GM10266 (cell line): ENCODE measurements at regions not wholly inside any gene's neighbourhood (a gene's known extent, or its start where the extent isn't known, plus 50 kb on each side); places are given as distances from the start of the nearest gene placed in this dataset.

Experiments used
- DNase-seq: peaks from one replicate; pipeline ENCODE4 v3.0.0; 2012; ENCODE audit errors: extremely low spot score
- TF ChIP-seq, protein P1 (sequence below): IDR thresholded peaks from 2 replicates; pipeline ENCODE4 v1.5.1; 2012; ENCODE audit warnings: mild to moderate bottlenecking, low read depth; ENCODE audit not compliant: control insufficient read depth, insufficient read depth; ENCODE audit errors: missing control alignments

DNA sequence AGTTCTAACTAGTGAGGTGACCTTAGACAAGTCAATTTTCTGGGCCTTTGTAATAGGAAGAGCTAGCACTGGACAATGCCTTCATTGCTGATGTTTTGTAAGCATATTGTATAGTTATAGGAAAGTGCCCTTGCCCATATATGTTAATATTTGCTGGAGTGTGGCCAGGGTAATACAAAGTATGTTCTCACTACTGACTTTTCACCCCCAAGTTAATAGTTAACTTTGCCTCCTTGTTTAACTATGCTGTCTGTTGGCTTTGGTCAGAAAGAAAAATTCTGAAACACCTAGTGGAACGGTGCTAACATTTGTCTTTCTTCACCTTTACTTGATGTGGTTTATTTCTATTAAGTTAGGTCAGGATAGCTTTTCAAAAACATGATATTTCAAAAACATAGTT lies 287.4 kb upstream of the CTNNB1 start:
- TF ChIP-seq, protein P1, sequence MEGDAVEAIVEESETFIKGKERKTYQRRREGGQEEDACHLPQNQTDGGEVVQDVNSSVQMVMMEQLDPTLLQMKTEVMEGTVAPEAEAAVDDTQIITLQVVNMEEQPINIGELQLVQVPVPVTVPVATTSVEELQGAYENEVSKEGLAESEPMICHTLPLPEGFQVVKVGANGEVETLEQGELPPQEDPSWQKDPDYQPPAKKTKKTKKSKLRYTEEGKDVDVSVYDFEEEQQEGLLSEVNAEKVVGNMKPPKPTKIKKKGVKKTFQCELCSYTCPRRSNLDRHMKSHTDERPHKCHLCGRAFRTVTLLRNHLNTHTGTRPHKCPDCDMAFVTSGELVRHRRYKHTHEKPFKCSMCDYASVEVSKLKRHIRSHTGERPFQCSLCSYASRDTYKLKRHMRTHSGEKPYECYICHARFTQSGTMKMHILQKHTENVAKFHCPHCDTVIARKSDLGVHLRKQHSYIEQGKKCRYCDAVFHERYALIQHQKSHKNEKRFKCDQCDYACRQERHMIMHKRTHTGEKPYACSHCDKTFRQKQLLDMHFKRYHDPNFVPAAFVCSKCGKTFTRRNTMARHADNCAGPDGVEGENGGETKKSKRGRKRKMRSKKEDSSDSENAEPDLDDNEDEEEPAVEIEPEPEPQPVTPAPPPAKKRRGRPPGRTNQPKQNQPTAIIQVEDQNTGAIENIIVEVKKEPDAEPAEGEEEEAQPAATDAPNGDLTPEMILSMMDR = no peak
- no peak for DNase-seq

DNA sequence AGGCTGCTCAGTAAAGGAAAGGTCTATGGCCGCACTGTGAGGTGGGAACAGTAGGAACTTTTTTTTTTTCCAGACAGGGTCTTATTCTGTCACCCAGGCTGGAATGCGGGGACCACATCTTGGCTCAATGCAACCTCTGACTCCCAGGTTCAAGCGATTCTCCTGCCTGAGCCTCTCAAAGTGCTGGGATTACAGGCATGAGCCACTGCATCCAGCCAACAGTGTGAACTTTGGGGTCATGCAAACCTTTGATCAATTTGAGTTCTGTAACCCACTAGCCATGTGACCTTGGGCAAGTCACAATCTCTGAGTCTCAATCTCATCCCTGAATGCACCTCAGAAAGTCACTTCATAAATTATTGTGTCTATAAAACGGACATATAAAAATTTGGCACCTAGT lies 286.8 kb upstream of the CTNNB1 start:
- TF ChIP-seq, protein P1 = no peak
- no peak for DNase-seq

DNA sequence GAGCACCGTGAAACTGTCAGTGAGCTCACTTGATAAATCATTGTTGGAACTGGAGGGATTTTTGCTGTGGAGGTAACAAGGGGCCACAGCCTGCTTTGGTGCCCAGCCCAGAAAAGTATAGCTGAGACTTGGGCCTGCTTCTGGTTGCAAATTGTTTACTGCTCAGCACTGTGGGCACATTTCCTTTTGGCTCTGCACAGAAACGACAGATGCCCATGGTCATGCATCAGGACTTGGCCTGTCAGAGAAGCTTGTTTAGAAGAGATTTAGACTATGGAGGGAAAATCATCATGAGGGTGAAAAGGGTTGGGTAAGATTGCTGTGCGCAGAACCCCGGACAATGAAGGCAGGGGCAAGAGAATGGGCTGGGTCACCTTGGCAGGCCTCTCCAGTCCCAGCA lies 286.1 kb upstream of the CTNNB1 start:
- TF ChIP-seq, protein P1 = no peak
- no peak for DNase-seq

DNA sequence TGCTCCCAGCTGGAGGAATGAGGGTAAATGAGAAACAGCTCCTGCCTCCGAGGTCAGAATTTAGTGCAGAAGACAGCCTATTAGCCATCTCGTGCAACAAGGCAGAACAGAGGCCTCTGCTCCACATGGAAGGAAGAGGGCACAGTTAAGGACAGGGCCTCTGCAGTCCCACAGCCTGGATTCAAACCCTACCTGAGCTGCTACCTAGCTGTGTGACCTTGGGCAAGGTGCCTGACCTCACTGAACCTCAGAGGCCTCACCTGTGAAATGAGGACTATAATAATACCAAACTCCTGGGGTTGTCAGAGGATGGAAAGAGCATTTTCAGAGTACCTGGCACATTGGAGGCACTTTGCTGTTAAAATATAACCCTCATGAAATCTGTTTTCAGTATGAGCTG lies 285.7 kb upstream of the CTNNB1 start:
- TF ChIP-seq, protein P1 = no peak
- DNase-seq = no peak

DNA sequence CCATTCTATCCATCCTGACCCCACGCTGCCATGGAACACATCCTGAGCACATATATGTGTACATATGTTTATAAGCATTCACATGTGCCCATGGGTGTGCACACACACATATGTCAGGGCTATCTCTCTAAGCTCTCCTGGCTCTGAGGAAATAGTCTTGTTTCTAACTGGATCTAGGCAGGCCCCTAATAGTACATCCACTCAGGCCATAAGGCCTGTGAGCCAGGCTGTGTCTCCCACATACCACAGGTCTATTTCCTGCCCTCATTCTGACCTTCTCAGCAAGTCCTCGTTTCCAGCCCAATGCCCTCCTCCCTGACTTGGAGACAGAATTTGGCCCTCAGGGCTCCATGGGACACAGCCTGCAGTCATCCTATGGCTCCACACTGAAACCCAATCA lies 284.8 kb upstream of the CTNNB1 start:
- TF ChIP-seq, protein P1 = no peak
- no peak for DNase-seq

DNA sequence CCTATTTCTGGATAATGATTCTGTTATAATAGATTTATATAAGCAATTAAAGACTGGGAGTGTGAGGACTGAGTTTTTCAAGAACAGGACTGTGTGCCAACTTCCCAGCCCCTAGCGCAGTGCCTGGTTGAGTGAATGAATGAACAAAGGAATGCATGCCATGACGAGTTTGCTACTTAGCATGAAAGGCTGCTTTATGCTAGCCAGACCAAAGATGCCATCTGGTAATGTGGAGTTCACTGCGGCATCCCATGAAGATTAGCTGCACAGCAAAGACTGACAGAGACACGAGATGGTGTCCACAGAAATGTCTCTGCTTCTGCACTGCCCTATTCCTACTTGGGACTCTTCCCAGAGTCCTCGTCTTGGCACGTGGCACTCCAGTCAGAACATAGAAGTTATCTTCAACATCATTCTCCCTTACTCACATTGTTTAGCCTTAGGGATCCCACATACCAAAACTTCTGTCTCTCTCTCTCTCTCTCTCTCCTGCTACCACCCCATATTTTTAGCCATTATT lies 283.9 kb upstream of the CTNNB1 start:
- TF ChIP-seq, protein P1 = no peak

DNA sequence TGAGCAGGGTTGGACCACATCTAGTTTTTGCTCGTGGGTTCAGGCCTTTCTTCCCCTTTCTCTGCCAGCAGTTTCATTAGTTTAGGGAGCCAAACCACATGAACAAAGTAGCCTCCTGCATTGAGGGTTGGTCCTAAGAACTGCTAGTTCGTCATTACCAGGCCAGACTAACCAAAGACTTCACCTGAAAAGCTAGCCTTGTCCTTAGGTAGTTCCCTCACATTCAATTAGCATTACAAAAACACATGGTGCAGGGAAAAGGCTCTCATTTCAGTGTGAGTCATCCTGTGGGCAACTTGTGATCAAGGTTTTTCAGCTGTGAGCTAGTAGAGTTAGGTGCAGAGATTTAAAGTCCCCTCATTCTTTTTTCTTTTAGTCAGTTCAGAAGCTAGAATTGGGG lies 279.3 kb upstream of the CTNNB1 start:
- no peak for DNase-seq
- TF ChIP-seq, protein P1 = no peak

More for the DNA sequence above, 283.9 kb upstream of the CTNNB1 start:
- no peak for DNase-seq
